GM12878 (cell line): ENCODE measurements at regions not wholly inside any gene's neighbourhood (a gene's known extent, or its start where the extent isn't known, plus 50 kb on each side); places are given as distances from the start of the nearest gene placed in this dataset.

ENCODE experiments used
- ATAC-seq: fragments of 200-7000 bp; cut with Tn5 transposase; 3 replicates; pipeline ENCODE4 v1.9.1; 2020; ENCODE audit warnings: mild to moderate bottlenecking, moderate library complexity
- BruUV-seq: library from RNA; stranded (reverse); fragments of 400-500 nt; replicated peaks from 2 replicates; lab custom pipeline; 2021; lab: Mats Ljungman, UMichigan
- CTCF ChIA-PET: fragments of 300-600 bp; sonication (Branson Sonifier 250); formaldehyde crosslinking; extraction: SDS; loops from one replicate; lab custom pipeline; 2021; ENCODE audit warnings: inconsistent platforms; lab: Yijun Ruan, JAX
- POLR2A ChIA-PET: fragments of 350-600 bp; formaldehyde crosslinking; extraction: SDS; loops from one replicate; lab custom pipeline; 2021; ENCODE audit warnings: inconsistent platforms; lab: Charles Lee
- RAD21 ChIA-PET: fragments of 300-600 bp; sonication (Branson Sonifier 250); formaldehyde crosslinking; loops from one replicate; lab custom pipeline; 2023; ENCODE audit warnings: antibody characterized with exemption; ENCODE audit not compliant: unreplicated experiment; lab: Charles Lee
- SMC1A ChIA-PET: fragments of 300-600 bp; sonication (Branson Sonifier 250); formaldehyde crosslinking; loops from one replicate; lab custom pipeline; 2023; ENCODE audit not compliant: unreplicated experiment, uncharacterized antibody; lab: Charles Lee
- DNase-seq: peaks from one replicate; pipeline ENCODE4 v3.0.0-alpha.2; 2011; ENCODE audit warnings: low read depth, low spot score
- FAIRE-seq: peaks from 3 replicates; lab custom pipeline; 2011; peaks lifted over from hg19 to GRCh38; lab: Jason Lieb, UNC
- H2AFZ ChIP-seq: 2 replicates; pipeline ENCODE4 v1.6.0; 2011; ENCODE audit warnings: low read depth, low read length, control low read depth; ENCODE audit not compliant: control insufficient read depth
- H3K27ac ChIP-seq: 2 replicates; pipeline ENCODE4 v1.5.1; 2011; ENCODE audit warnings: control low read depth; ENCODE audit not compliant: control insufficient read depth, insufficient read depth
- H3K27me3 ChIP-seq, 2 experiments: replicated peaks in 1 of 2; 2 replicates each; pipeline versions ENCODE4 v1.6.0 to v1.6.1; 2011; ENCODE audit warnings: low read length in 1 of 2; ENCODE audit not compliant: control insufficient read depth in 2 of 2, insufficient read depth in 2 of 2
- H3K36me3 ChIP-seq, 2 experiments: 2 replicates each; pipeline ENCODE4 v1.5.1; 2011; ENCODE audit warnings: low read length in 1 of 2; ENCODE audit not compliant: control insufficient read depth in 2 of 2, insufficient read depth in 2 of 2
- H3K4me1 ChIP-seq: 2 replicates; pipeline ENCODE4 v1.6.1; 2011; ENCODE audit warnings: mild to moderate bottlenecking, low read length, moderate library complexity, mixed read lengths; ENCODE audit not compliant: control insufficient read depth, insufficient read depth
- H3K4me2 ChIP-seq: 2 replicates; pipeline ENCODE4 v1.6.0; 2011; ENCODE audit warnings: control low read depth; ENCODE audit not compliant: control insufficient read depth, insufficient read depth
- H3K4me3 ChIP-seq: fragments of 200-600 bp; sonication (generic); 2 replicates; pipeline ENCODE4 v1.5.1; 2016
- H3K79me2 ChIP-seq: 2 replicates; pipeline ENCODE4 v1.6.0; 2011; ENCODE audit warnings: low read length; ENCODE audit not compliant: control insufficient read depth, insufficient read depth
- H3K9ac ChIP-seq: 2 replicates; pipeline ENCODE4 v1.8.0; 2011; ENCODE audit warnings: low read length, control low read depth, mixed read lengths; ENCODE audit not compliant: control insufficient read depth, insufficient read depth
- H3K9me3 ChIP-seq: replicated peaks from 3 replicates; pipeline ENCODE4 v1.5.1; 2011; ENCODE audit warnings: mild to moderate bottlenecking, low read length; ENCODE audit not compliant: control insufficient read depth, insufficient read depth
- H4K20me1 ChIP-seq: 2 replicates; pipeline ENCODE4 v1.6.0; 2011; ENCODE audit not compliant: control insufficient read depth, insufficient read depth
- BCL11A ChIP-seq: IDR thresholded peaks from 2 replicates; pipeline ENCODE4 v1.6.1; 2011; ENCODE audit warnings: low read depth, low read length
- CBX3 ChIP-seq: fragments of 200-600 bp; sonication (generic); IDR thresholded peaks from 2 replicates; pipeline ENCODE4 v1.6.1; 2016; ENCODE audit warnings: low read depth, borderline replicate concordance
- CUX1 ChIP-seq: IDR thresholded peaks from 2 replicates; pipeline ENCODE4 v1.6.1; 2012; ENCODE audit warnings: improper control_type of control experiment, low read depth, low read length; ENCODE audit not compliant: insufficient replicate concordance
- FOXK2 ChIP-seq: fragments of 450-650 bp; IDR thresholded peaks from 2 replicates; pipeline ENCODE4 v1.6.1; 2017; ENCODE audit warnings: mild to moderate bottlenecking, moderate library complexity
- HDAC6 ChIP-seq: fragments of 200-600 bp; sonication (generic); IDR thresholded peaks from one replicate; pipeline ENCODE4 v1.8.0; 2017; ENCODE audit warnings: antibody characterized with exemption; ENCODE audit not compliant: unreplicated experiment
- IRF3 ChIP-seq: fragments of 450-650 bp; IDR thresholded peaks from 2 replicates; pipeline ENCODE4 v1.6.1; 2014; ENCODE audit warnings: mild to moderate bottlenecking
- NBN ChIP-seq: fragments of 450-650 bp; IDR thresholded peaks from 2 replicates; pipeline ENCODE4 v1.6.1; 2016
- RCOR1 ChIP-seq: conservative IDR thresholded peaks from 2 replicates; pipeline ENCODE4 v1.6.1; 2012; ENCODE audit warnings: low read depth, low read length, improper control_type of control experiment
- REST ChIP-seq: IDR thresholded peaks from 2 replicates; pipeline ENCODE4 v1.6.1; 2012; ENCODE audit warnings: mild to moderate bottlenecking, low read depth, low read length
- WRNIP1 ChIP-seq: IDR thresholded peaks from 2 replicates; pipeline ENCODE4 v1.6.1; 2011; ENCODE audit warnings: low read depth, low read length, improper control_type of control experiment, borderline replicate concordance
- WGBS: methylation state at CpG from one replicate; pipeline ENCODE4 v1.1.6; 2016; ENCODE audit warnings: low lambda C conversion rate; ENCODE audit not compliant: insufficient replicate concordance, insufficient coverage; ENCODE audit errors: missing lambda C conversion rate; 5-methylcytosine and 5-hydroxymethylcytosine counted together
- in situ Hi-C: fragments of 300-500 bp; cut with MboI; formaldehyde crosslinking; loops from 9 replicates; pipeline ENCODE4 v1.14.3; 2018; ENCODE audit warnings: mixed read lengths
- intact Hi-C: fragments of 100-400 bp; cut with micrococcal nuclease; formaldehyde crosslinking; loops from one replicate; pipeline ENCODE4 v1.14.2; 2022; ENCODE audit not compliant: unreplicated experiment

- Histone ChIP-seq H3K9ac (no peak overlapping the region), H2AFZ (no peak overlapping the region), H3K36me3 (no peaks in the 10 kb centered on the region), H3K79me2 (no peaks in the 10 kb centered on the region), H3K4me1 (no peaks in the 10 kb centered on the region), H3K27me3 (no peaks in the 10 kb centered on the region), H3K9me3 (no peaks in the 10 kb centered on the region; the same call in 2 of the 3 replicates), H4K20me1 (no peaks in the 10 kb centered on the region), H3K4me2 (no peak overlapping the region), H3K4me3 (no peak overlapping the region), H3K27ac (no peak overlapping the region)
- no TSS peak for BruUV-seq
- ChIA-PET RAD21 (no interaction called here), CTCF (interaction anchor here (0.7 kb wide), 1 partner anchor 195 kb away, joined by 3 read pairs; no protein-coding TSS in a partner anchor), POLR2A (no interaction called here), SMC1A (no interaction called here)
- WGBS: 31% methylated on average over 11 of the region's 11 CpGs
- intact Hi-C loops: no loop called here
- no peak for DNase-seq
- in situ Hi-C loops: no loop called here
- no peak for ATAC-seq
- no peak for FAIRE-seq
- no peak for TF ChIP-seq CBX3
- no peak for TF ChIP-seq REST
- TF ChIP-seq HDAC6: no peak
- TF ChIP-seq WRNIP1: no peak
- no peak for TF ChIP-seq RCOR1
- no peak for TF ChIP-seq BCL11A
- TF ChIP-seq IRF3: no peak
- no peak for TF ChIP-seq CUX1
- no peak for TF ChIP-seq FOXK2
- no peak for TF ChIP-seq NBN
Observed at GRCh38 chr10:131010965-131011575, 300.5 kb downstream of the TCERG1L start.
